GM10266 (cell line): ENCODE measurements at regions not wholly inside any gene's neighbourhood (a gene's known extent, or its start where the extent isn't known, plus 50 kb on each side); places are given as distances from the start of the nearest gene placed in this dataset.

Experiments
- DNase-seq: peaks from one replicate; pipeline ENCODE4 v3.0.0; 2012; ENCODE audit errors: extremely low spot score
- CTCF ChIP-seq: IDR thresholded peaks from 2 replicates; pipeline ENCODE4 v1.5.1; 2012; ENCODE audit warnings: mild to moderate bottlenecking, low read depth; ENCODE audit not compliant: control insufficient read depth, insufficient read depth; ENCODE audit errors: missing control alignments

GRCh38 chr6:21450149-21450548 lies 143.4 kb upstream of the SOX4 start:
- no peak for TF ChIP-seq CTCF
- no peak for DNase-seq

- TF ChIP-seq CTCF, result no peak
Observed at GRCh38 chr6:21450628-21451027, 142.9 kb upstream of the SOX4 start.

GRCh38 chr6:21451546-21452013 lies 142.0 kb upstream of the SOX4 start:
- no peak for DNase-seq
- no peak for TF ChIP-seq CTCF

More at GRCh38 chr6:21450628-21451027, 142.9 kb upstream of the SOX4 start:
- no peak for DNase-seq

GRCh38 chr6:21454262-21454661 lies 139.3 kb upstream of the SOX4 start:
- TF ChIP-seq CTCF, result no peak
- DNase-seq, result no peak

GRCh38 chr6:21455071-21455470 lies 138.5 kb upstream of the SOX4 start:
- no peak for TF ChIP-seq CTCF
- no peak for DNase-seq

- DNase-seq, result no peak
- TF ChIP-seq CTCF, result no peak
Observed at GRCh38 chr6:21457647-21458046, 135.9 kb upstream of the SOX4 start.

- no peak for TF ChIP-seq CTCF
- no peak for DNase-seq
Observed at GRCh38 chr6:21459641-21460040, 133.9 kb upstream of the SOX4 start.
